Mammary epithelial cell (primary cell): ENCODE measurements at regions not wholly inside any gene's neighbourhood (a gene's known extent, or its start where the extent isn't known, plus 50 kb on each side); places are given as distances from the start of the nearest gene placed in this dataset.

Experiments used
- CTCF ChIP-seq, 2 donors: IDR thresholded peaks in 1 of 2; conservative IDR thresholded peaks in 1 of 2; 2 replicates each; pipeline ENCODE4 v1.5.1; 2011 to 2012; ENCODE audit warnings: inconsistent platforms in 2 of 2, low read length in 2 of 2, mild to moderate bottlenecking in 2 of 2, control low read depth in 1 of 2, low read depth in 1 of 2; ENCODE audit not compliant: insufficient read depth in 1 of 2; ENCODE audit errors: extremely low read depth in 1 of 2
- EZH2 ChIP-seq: IDR thresholded peaks from 2 replicates; pipeline ENCODE4 v1.6.1; 2012; ENCODE audit warnings: low read length, inconsistent platforms, borderline replicate concordance

GRCh38 chr14:50041980-50042379, 74.4 kb downstream of the VCPKMT start:
- TF ChIP-seq CTCF (conservative IDR thresholded peaks at IDR 0.05 in 1 of 2, IDR thresholded peaks at IDR 0.05 in 1 of 2; ENCODE audit: extremely low read depth in 1 of 2, insufficient read depth in 1 of 2, low read depth in 1 of 2, low read length in 2 of 2): no peak
- no peak for TF ChIP-seq EZH2
